GM12872 (cell line): ENCODE measurements at regions not wholly inside any gene's neighbourhood (a gene's known extent, or its start where the extent isn't known, plus 50 kb on each side); places are given as distances from the start of the nearest gene placed in this dataset.

Source experiments
- TF ChIP-seq, protein P1 (sequence below): IDR thresholded peaks from 3 replicates; pipeline ENCODE4 v1.5.1; 2011; ENCODE audit warnings: low read depth, mild to moderate bottlenecking, low read length, moderate library complexity; ENCODE audit not compliant: insufficient read depth

DNA sequence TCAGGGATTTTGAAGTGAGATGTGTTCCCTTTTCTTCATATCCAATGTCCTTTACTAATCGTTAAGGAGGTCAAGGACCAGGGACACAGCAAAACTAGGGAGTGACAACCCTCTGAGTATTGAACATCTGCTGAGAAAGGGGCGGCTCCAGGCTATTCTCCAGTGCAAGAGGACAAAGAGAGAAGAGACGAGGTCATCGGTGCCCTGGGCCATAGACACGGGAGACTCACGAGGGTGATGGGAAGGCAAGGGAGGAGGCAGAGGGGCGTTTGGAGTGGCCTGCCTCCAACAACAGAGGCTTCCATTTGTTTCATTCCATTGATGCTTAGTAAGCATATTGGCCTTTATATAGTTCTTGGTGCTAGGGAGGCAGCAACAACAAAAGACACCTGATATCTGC lies 268.4 kb downstream of the CXCL12 start:
- TF ChIP-seq, protein P1, sequence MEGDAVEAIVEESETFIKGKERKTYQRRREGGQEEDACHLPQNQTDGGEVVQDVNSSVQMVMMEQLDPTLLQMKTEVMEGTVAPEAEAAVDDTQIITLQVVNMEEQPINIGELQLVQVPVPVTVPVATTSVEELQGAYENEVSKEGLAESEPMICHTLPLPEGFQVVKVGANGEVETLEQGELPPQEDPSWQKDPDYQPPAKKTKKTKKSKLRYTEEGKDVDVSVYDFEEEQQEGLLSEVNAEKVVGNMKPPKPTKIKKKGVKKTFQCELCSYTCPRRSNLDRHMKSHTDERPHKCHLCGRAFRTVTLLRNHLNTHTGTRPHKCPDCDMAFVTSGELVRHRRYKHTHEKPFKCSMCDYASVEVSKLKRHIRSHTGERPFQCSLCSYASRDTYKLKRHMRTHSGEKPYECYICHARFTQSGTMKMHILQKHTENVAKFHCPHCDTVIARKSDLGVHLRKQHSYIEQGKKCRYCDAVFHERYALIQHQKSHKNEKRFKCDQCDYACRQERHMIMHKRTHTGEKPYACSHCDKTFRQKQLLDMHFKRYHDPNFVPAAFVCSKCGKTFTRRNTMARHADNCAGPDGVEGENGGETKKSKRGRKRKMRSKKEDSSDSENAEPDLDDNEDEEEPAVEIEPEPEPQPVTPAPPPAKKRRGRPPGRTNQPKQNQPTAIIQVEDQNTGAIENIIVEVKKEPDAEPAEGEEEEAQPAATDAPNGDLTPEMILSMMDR, result no peak

DNA sequence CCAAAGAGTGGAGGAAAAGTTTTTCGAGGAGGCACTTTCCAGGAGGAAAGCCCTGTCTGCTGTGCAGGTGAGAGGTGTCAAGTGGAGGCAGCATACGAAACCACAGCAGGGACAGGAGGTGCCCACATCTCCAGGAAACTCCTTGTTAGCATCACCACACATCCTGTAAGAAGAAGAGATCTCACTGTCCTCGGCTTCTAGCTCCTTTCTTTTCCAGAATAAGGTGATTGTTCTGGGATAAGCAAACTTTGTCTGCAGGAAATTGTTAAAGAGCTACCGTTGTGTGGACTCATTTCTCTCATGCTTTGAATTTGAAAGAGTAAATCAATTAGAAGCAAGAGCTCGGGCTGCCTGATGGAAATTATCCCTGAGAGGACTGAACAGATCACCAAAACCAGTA lies 269.4 kb downstream of the CXCL12 start:
- TF ChIP-seq, protein P1, result no peak

DNA sequence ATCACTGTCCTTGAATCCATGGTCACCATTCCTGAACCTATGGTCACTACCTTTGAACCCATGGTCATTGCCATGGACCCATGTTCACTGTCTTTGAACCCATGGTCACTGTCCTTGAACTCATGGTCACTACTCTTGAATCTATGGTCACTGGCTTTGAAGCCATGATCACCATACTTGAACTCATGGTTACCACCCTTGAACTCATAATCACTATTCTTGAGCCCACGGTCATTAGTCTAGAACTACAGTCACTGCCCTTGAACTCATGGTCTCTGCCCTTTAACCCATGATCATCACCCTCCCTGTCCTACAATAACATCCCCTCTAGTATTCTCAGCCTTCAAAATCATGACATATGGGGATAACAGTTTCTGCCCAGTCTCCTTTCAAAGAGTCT lies 270.5 kb downstream of the CXCL12 start:
- TF ChIP-seq, protein P1, result no peak

GRCh38 chr10:44105696-44106095 lies 279.2 kb downstream of the CXCL12 start:
- TF ChIP-seq, protein P1, result no peak

- TF ChIP-seq, protein P1, result no peak
Measured at GRCh38 chr10:44102726-44103255, 282.1 kb downstream of the CXCL12 start.

- TF ChIP-seq, protein P1, result no peak
Measured at GRCh38 chr10:44101082-44101481, 283.8 kb downstream of the CXCL12 start.

GRCh38 chr10:44099511-44099910 lies 285.4 kb downstream of the CXCL12 start:
- TF ChIP-seq, protein P1, result no peak
